Motor neuron (in vitro differentiated cells): ENCODE measurements at regions not wholly inside any gene's neighbourhood (a gene's known extent, or its start where the extent isn't known, plus 50 kb on each side); places are given as distances from the start of the nearest gene placed in this dataset.
A peak's percentile ranks its signal among the peaks of the same experiment; 100 is the strongest.

Experiments used
- ATAC-seq, 8 experiments: fragments of 200-7000 bp; cut with Tn5 transposase; replicated peaks in 6 of 8; 2 replicates each; pipeline ENCODE4 v1.8.0; 2021; ENCODE audit warnings: mild to moderate bottlenecking in 8 of 8, moderate library complexity in 8 of 8
- H3K27ac ChIP-seq, 2 donors: fragments of 250-450 bp; sonication (Bioruptor Pico); 2 replicates each; pipeline ENCODE4 v1.9.0; 2021; ENCODE audit warnings: antibody characterized with exemption in 2 of 2, mild to moderate bottlenecking in 2 of 2, moderate library complexity in 1 of 2
- H3K4me1 ChIP-seq, 2 donors: fragments of 250-450 bp; sonication (Bioruptor Pico); replicated peaks in 1 of 2; 2 replicates each; pipeline ENCODE4 v1.6.1; 2021; ENCODE audit warnings: antibody characterized with exemption in 2 of 2, mild to moderate bottlenecking in 2 of 2, moderate library complexity in 1 of 2
- H3K4me3 ChIP-seq, 5 donors: fragments of 250-450 bp; sonication (Bioruptor Pico); 2 replicates each; pipeline ENCODE4 v1.9.0; 2021; ENCODE audit warnings: antibody characterized with exemption in 5 of 5, mild to moderate bottlenecking in 5 of 5, moderate library complexity in 4 of 5
- WGBS, 10 experiments: fragments of 450-650 bp; shearing (Covaris generic); methylation state at CpG; one replicate each; pipeline ENCODE4 v1.0.0; 2022; 5-methylcytosine and 5-hydroxymethylcytosine counted together
- in situ Hi-C, 9 experiments: fragments of 400-800 bp; cut with MboI; loops; one replicate each; pipeline ENCODE4 v1.15.0; 2021; ENCODE audit warnings: low sequenced_read_pairs in 9 of 9, low pct_unique_long_range_greater_than_20kb in 2 of 9; ENCODE audit not compliant: unreplicated experiment in 9 of 9

DNA sequence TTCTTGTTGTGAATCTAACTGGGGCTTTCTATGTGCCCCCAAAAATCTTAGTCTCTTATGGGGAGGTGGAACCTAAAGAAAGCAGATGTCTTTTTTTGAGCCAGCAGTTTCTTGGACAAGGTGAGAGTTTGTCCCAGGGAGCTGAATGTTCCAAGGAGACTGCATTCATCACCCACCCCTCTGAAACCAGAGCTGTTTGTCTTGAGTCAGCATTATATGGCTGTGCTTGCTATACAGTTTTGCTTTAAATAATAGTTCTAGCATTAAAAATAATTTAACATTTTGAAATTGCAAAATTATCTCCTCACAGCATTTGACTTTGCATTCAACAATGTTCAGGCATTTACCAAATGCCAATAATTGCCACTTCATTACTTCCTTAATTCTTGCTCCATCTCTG, 813.3 kb downstream of the BCL11B start:
- in situ Hi-C loops: no loop called here
- no peak for ATAC-seq
- Histone ChIP-seq H3K4me3 (no peak overlapping the region), H3K27ac (no peak overlapping the region), H3K4me1 (peaks cover 0 to 3% of the 10 kb centered on the region in 2 donors)

DNA sequence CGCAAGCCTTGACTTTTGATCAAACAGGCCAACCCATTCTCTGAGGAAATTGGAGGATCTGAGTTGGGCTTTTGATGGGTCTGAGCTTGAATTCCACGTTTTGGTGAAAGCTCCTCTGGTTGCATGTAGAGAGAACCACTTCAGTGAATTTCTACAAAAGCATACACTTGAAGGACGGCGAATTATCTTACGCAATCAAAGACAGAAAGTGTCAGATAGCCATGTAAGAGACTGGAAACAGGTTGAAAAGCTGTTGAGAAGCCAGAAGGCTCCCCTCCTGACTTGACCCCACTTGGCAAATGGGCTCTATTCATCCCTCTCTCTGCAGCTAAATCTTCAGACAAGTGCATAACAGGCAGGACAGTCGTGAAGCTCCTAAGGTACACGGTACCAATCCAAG, 809.1 kb downstream of the BCL11B start:
- no peaks in the 10 kb centered on the region for H3K4me1 ChIP-seq
- in situ Hi-C loops: no loop called here
- no peak for ATAC-seq
- H3K4me3 ChIP-seq: no peak overlapping the region
- H3K27ac ChIP-seq: no peak overlapping the region
- WGBS, 10 experiments: 50 to 100% (median 75%) methylated on average over 1 to 7 of the region's 7 CpGs; no CpG with 5 or more reads in 1 of the 10 experiments

GRCh38 chr14:98466807-98467206, 805.2 kb downstream of the BCL11B start:
- no peak overlapping the region for H3K4me3 ChIP-seq
- in situ Hi-C loops: no loop called here
- no peaks in the 10 kb centered on the region for H3K4me1 ChIP-seq
- WGBS, 10 experiments: 0 to 85% (median 66%) methylated on average over 2 to 6 of the region's 7 CpGs
- no peak for ATAC-seq
- no peak overlapping the region for H3K27ac ChIP-seq

DNA sequence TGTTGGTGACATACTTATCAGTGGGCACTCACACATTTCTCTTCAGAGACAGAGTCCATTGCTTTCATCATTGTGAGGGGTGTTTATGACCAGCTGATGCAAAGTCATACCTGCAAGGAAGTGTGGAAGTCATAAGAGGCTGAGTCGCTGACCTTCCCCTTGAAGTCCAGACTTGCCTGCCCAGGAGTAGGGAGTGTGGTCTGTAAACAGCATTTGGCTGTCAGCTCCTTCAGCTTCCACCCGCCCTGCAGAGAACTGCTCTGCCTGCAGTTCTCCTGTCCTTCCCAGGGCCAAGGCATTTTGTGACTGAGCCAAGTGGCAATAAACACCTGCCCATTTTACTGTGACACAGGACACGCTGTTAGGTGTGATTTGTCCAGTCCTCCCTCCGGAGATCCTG, 801.3 kb downstream of the BCL11B start:
- H3K27ac ChIP-seq: no peak overlapping the region
- 39 to 100% (median 84%) methylated on average over 1 to 3 of the region's 4 CpGs; no CpG with 5 or more reads in 3 of the 10 experiments for WGBS, 10 experiments
- no peak for ATAC-seq
- no peak overlapping the region for H3K4me3 ChIP-seq
- in situ Hi-C loops: no loop called here
- no peaks in the 10 kb centered on the region for H3K4me1 ChIP-seq

DNA sequence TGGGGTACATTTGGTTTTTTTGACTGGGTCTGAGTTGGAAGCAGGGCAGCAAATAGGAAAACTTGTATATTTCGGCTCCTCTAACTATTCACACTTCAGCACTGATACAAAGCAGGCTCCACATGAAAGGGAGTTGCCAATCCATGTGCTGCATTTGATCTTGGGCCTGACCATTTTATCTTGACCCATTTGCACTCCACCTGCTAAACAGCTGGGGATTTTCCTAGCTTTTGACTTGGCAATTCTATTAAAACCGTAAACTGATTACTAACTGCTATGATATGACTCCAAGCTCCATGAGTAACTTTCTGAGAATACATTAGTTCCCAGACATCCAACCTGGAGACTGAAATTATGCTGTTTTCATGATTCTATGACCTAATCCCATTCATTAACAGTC, 797.1 kb downstream of the BCL11B start:
- WGBS, 10 experiments: 0 to 100% (median 75%) methylated on average over 1 to 2 of the region's 2 CpGs; no CpG with 5 or more reads in 4 of the 10 experiments
- in situ Hi-C loops: no loop called here
- Histone ChIP-seq H3K27ac (no peak overlapping the region), H3K4me3 (no peak overlapping the region), H3K4me1 (no peaks in the 10 kb centered on the region)
- no peak for ATAC-seq

DNA sequence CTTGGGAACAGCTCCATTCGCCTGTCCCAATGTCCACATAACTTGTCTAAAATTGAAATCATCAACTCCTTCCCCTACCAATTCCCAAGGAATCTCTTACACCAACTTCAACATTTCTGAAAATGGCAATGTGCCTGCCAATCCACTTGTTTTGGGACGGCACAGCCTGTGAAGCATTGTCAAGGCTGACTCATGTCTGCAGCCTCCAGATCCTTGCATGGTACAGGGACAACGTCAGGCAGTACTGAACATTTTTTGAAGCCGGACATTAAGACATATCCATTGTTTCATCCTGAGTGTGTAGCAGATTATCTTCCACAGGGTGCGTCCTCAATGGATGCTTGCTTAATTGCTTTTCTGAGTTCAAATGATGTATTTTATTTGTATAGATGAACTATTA, 794.1 kb downstream of the BCL11B start:
- in situ Hi-C loops: no loop called here
- H3K4me1 ChIP-seq: no peaks in the 10 kb centered on the region
- no peak for ATAC-seq
- H3K27ac ChIP-seq: no peak overlapping the region
- no peak overlapping the region for H3K4me3 ChIP-seq
- 20 to 100% (median 89%) methylated on average over 1 to 5 of the region's 5 CpGs; no CpG with 5 or more reads in 1 of the 10 experiments for WGBS, 10 experiments

DNA sequence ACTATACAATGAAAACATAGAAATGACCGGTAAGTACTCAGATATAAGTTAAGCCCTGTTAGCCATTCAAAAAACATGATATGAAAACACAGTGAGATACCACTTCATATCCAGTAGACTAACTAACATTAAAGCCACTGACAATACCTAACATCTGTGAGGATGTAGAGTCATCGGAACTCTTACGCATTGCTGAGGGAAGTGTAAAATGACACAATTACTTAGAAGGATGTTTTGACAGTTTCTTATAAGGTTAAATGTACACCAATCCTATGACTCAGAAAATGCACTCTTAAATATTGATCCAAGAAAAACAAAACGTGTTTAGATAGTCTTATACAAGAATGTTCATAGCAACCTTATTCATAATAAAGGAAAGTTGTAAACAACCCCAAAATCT, 782.9 kb downstream of the BCL11B start:
- 44 to 100% (median 80%) methylated on average over 1 to 4 of the region's 4 CpGs for WGBS, 10 experiments
- Histone ChIP-seq H3K4me1 (no peaks in the 10 kb centered on the region), H3K4me3 (no peak overlapping the region), H3K27ac (no peak overlapping the region)
- no peak for ATAC-seq
- in situ Hi-C loops: no loop called here

GRCh38 chr14:98494582-98494981, 777.4 kb downstream of the BCL11B start:
- WGBS, 10 experiments: 0 to 94% (median 62%) methylated on average over 1 to 5 of the region's 5 CpGs; no CpG with 5 or more reads in 3 of the 10 experiments
- ATAC-seq: peak in 2 of 8 experiments; percentile 21 to 28
- H3K27ac ChIP-seq: no peak overlapping the region
- no peak overlapping the region for H3K4me3 ChIP-seq
- in situ Hi-C loops: no loop called here
- no peaks in the 10 kb centered on the region for H3K4me1 ChIP-seq

DNA sequence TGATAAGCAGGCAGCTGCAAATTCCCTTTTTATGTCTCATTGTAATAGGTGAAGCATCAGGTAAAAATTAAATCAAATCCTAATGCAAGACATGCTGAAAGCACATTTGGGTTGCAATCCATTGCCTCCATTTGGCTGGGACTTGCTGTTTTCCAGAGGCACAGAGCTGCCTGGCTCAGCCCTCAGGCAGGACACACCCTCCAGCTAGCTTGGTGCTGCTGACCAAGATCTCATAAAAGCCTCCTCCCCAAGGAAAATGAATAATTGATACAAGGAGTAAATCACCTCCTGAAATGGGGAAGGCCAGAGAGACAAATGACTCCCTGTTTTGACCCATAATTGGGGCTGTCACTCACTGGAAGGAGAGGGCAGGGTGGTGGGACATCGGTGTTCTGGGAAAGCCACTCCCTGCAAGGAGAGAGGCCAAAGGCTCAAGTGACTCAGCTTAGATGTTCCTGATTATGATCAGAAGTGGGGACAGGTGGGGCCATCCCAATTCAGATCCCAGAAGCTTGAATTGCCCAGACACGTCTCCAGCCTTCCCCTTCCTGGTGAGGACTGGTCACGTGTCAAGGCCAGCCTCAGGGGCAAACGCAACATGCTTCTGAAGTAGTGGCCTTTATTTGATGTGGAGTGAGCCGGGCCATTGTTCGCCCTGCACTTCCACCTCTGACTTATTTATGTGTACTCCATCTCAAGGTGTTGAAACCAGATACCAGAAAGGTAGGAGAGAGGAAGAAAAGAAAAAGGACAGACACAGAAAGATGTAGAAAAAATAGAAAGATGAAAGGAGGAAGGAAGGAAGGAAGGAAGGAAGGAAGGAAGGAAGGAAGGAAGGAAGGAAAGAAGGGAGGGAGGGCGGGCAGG, 773.7 kb downstream of the BCL11B start:
- ATAC-seq: peak in 2 of 8 experiments; percentile 64 to 65
- Histone ChIP-seq H3K27ac (no peak overlapping the region), H3K4me1 (no peaks in the 10 kb centered on the region), H3K4me3 (no peak overlapping the region)
- 57 to 90% (median 82%) methylated on average over 1 to 3 of the region's 7 CpGs; no CpG with 5 or more reads in 4 of the 10 experiments for WGBS, 10 experiments
- in situ Hi-C loops: no loop called here

DNA sequence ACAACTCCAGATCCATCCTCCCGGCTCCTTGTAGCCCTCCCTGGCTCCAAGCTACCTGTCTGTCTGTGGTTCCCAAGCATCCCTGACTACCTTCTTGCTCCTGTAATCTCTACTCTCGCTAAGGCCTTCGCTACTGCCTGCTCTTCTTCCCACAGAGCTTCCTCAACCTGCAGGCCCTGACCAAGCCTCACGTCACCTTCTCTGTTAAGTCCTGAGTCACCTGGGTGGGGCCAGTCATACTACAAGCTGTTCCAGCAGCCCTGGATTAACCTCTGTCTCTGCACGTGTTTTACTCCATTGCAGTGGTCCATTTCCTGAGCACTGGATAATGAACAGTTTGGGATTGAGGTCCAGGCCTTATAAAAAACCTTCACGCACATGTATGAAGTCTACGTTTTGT, 770.7 kb downstream of the BCL11B start:
- ATAC-seq: peak in 1 of 8 experiments; percentile 15

GRCh38 chr14:98501836-98502235, 770.2 kb downstream of the BCL11B start:
- in situ Hi-C loops: no loop called here
- no peak overlapping the region for H3K4me3 ChIP-seq
- no peak for ATAC-seq
- H3K27ac ChIP-seq: no peak overlapping the region
- 35 to 100% (median 71%) methylated on average over 1 to 4 of the region's 4 CpGs; no CpG with 5 or more reads in 3 of the 10 experiments for WGBS, 10 experiments
- H3K4me1 ChIP-seq: no peaks in the 10 kb centered on the region

More for the DNA sequence above, 770.7 kb downstream of the BCL11B start:
- Histone ChIP-seq H3K27ac (no peak overlapping the region), H3K4me3 (no peak overlapping the region), H3K4me1 (no peaks in the 10 kb centered on the region)
- 27 to 93% (median 87%) methylated on average over 2 to 6 of the region's 7 CpGs; no CpG with 5 or more reads in 1 of the 10 experiments for WGBS, 10 experiments
- in situ Hi-C loops: no loop called here

- Histone ChIP-seq H3K4me1 (no peaks in the 10 kb centered on the region), H3K4me3 (no peak overlapping the region), H3K27ac (no peak overlapping the region)
- 6 to 94% (median 86%) methylated on average over 1 to 6 of the region's 6 CpGs; no CpG with 5 or more reads in 1 of the 10 experiments for WGBS, 10 experiments
- in situ Hi-C loops: no loop called here
- ATAC-seq: no peak
Measured at GRCh38 chr14:98503086-98503815, 768.7 kb downstream of the BCL11B start.

GRCh38 chr14:98507264-98507663, 764.7 kb downstream of the BCL11B start:
- whole genome bisulfite sequencing, 10 experiments: 0 to 100% (median 31%) methylated on average over 1 to 2 of the region's 2 CpGs; no CpG with 5 or more reads in 1 of the 10 experiments
- in situ Hi-C loops: no loop called here
- no peaks in the 10 kb centered on the region for H3K4me1 ChIP-seq
- no peak overlapping the region for H3K4me3 ChIP-seq
- H3K27ac ChIP-seq: no peak overlapping the region
- ATAC-seq: no peak
